NOMO-1 treated with dmso at 0.1 percent for 144 hours (cell line): ENCODE measurements at regions not wholly inside any gene's neighbourhood (a gene's known extent, or its start where the extent isn't known, plus 50 kb on each side); places are given as distances from the start of the nearest gene placed in this dataset.

Experiments
- DNase-seq: peaks from one replicate; lab custom pipeline; 2025; ENCODE audit not compliant: unreplicated experiment; lab: John Stamatoyannopoulos, UW

- DNase-seq: no peak
Observed at GRCh38 chrX:68897118-68897945, 68.5 kb downstream of the EFNB1 start.

- no peak for DNase-seq
Observed at GRCh38 chrX:68896581-68896980, 67.8 kb downstream of the EFNB1 start.

- DNase-seq: no peak
Observed at GRCh38 chrX:68895778-68896177, 67.0 kb downstream of the EFNB1 start.

GRCh38 chrX:68895341-68895755, 66.5 kb downstream of the EFNB1 start:
- no peak for DNase-seq

- peak; percentile 80 for DNase-seq
Observed at GRCh38 chrX:68894513-68895340, 65.9 kb downstream of the EFNB1 start.

GRCh38 chrX:68894142-68894512, 65.3 kb downstream of the EFNB1 start:
- no peak for DNase-seq

GRCh38 chrX:68892651-68893050, 63.8 kb downstream of the EFNB1 start:
- no peak for DNase-seq

GRCh38 chrX:68892134-68892533, 63.3 kb downstream of the EFNB1 start:
- DNase-seq: no peak
